ENCODE measurements at regions not wholly inside any gene's neighbourhood (a gene's known extent, or its start where the extent isn't known, plus 50 kb on each side); places are given as distances from the start of the nearest gene placed in this dataset.

DNA sequence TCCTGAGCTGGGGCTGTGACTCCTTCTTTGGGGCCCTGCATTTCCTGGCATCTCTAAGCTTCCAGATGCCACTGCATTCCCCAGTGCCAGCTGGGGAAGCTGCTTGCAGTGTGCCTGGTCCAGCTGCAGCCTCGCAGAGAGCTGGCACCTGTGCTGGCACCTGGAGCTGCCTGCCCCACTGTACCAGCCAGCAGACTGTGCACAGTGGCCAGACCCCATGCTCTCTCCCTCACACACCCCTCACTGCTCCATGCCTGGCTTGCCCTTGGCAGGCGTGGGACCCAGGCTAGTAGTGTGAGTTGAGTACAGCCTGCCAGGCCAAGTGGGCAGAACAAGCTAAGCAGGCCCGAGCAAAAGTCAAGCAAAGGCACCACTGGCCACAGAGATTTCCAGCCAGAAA lies 327.5 kb downstream of the NDFIP2 start:
- ATAC-seq (no peak), DNase-seq (ENCODE audit: low spot score) (no peak)
- Mint-ChIP-seq H3K36me3 (no peaks in the 10 kb centered on the region), H3K27ac (no peak overlapping the region), H3K4me1 (peaks cover 58% of the 10 kb centered on the region), H3K4me3 (no peak overlapping the region), H3K27me3 (ENCODE audit: low read depth) (no peaks in the 10 kb centered on the region), H3K9me3 (peaks cover 7% of the 10 kb centered on the region)
- CTCF ChIA-PET, result no interaction called here
- POLR2A ChIA-PET, result no interaction called here
- TF ChIP-seq GTF2I (CRISPR knock-in tag; conservative IDR thresholded peaks at IDR 0.05) (no peak), MXD4 (CRISPR knock-in tag; IDR thresholded peaks at IDR 0.05; ENCODE audit: borderline replicate concordance) (no peak), ZNF263 (CRISPR knock-in tag; IDR thresholded peaks at IDR 0.05; ENCODE audit: low read depth) (no peak), ZNF219 (CRISPR knock-in tag; IDR thresholded peaks at IDR 0.05; ENCODE audit: borderline replicate concordance) (no peak), TCF7 (CRISPR knock-in tag; IDR thresholded peaks at IDR 0.05; ENCODE audit: low read depth) (no peak), EMX1 (CRISPR knock-in tag; IDR thresholded peaks at IDR 0.05) (no peak)
- TF ChIP-seq, protein P1, sequence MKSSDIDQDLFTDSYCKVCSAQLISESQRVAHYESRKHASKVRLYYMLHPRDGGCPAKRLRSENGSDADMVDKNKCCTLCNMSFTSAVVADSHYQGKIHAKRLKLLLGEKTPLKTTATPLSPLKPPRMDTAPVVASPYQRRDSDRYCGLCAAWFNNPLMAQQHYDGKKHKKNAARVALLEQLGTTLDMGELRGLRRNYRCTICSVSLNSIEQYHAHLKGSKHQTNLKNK (CRISPR knock-in tag; IDR thresholded peaks at IDR 0.05), result no peak

GRCh38 chr13:79807554-79807953 lies 326.6 kb downstream of the NDFIP2 start:
- Mint-ChIP-seq H3K27me3 (ENCODE audit: low read depth) (no peaks in the 10 kb centered on the region), H3K4me3 (no peak overlapping the region), H3K27ac (no peak overlapping the region), H3K9me3 (peaks cover 7% of the 10 kb centered on the region), H3K36me3 (no peaks in the 10 kb centered on the region), H3K4me1 (peaks cover 66% of the 10 kb centered on the region)
- ATAC-seq (no peak), DNase-seq (ENCODE audit: low spot score) (no peak)
- no peak for TF ChIP-seq MYBL2 (CRISPR knock-in tag; IDR thresholded peaks at IDR 0.05)
- no peak for TF ChIP-seq IRF1 (CRISPR knock-in tag; IDR thresholded peaks at IDR 0.05)
- TF ChIP-seq ZNF396 (CRISPR knock-in tag; IDR thresholded peaks at IDR 0.05; ENCODE audit: borderline replicate concordance), result no peak
- TF ChIP-seq ERG (CRISPR knock-in tag; IDR thresholded peaks at IDR 0.05), result no peak
- TF ChIP-seq, protein P2, sequence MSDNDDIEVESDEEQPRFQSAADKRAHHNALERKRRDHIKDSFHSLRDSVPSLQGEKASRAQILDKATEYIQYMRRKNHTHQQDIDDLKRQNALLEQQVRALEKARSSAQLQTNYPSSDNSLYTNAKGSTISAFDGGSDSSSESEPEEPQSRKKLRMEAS (CRISPR knock-in tag; IDR thresholded peaks at IDR 0.05), result no peak
- no peak for TF ChIP-seq SP1 (CRISPR knock-in tag; conservative IDR thresholded peaks at IDR 0.05)
- no peak for TF ChIP-seq ZNF219 (CRISPR knock-in tag; IDR thresholded peaks at IDR 0.05; ENCODE audit: borderline replicate concordance)
- TF ChIP-seq ZNF317 (CRISPR knock-in tag; IDR thresholded peaks at IDR 0.05; ENCODE audit: borderline replicate concordance, low read depth), result no peak
- TF ChIP-seq ZNF138 (CRISPR knock-in tag; conservative IDR thresholded peaks at IDR 0.05), result no peak
- TF ChIP-seq, protein P3, sequence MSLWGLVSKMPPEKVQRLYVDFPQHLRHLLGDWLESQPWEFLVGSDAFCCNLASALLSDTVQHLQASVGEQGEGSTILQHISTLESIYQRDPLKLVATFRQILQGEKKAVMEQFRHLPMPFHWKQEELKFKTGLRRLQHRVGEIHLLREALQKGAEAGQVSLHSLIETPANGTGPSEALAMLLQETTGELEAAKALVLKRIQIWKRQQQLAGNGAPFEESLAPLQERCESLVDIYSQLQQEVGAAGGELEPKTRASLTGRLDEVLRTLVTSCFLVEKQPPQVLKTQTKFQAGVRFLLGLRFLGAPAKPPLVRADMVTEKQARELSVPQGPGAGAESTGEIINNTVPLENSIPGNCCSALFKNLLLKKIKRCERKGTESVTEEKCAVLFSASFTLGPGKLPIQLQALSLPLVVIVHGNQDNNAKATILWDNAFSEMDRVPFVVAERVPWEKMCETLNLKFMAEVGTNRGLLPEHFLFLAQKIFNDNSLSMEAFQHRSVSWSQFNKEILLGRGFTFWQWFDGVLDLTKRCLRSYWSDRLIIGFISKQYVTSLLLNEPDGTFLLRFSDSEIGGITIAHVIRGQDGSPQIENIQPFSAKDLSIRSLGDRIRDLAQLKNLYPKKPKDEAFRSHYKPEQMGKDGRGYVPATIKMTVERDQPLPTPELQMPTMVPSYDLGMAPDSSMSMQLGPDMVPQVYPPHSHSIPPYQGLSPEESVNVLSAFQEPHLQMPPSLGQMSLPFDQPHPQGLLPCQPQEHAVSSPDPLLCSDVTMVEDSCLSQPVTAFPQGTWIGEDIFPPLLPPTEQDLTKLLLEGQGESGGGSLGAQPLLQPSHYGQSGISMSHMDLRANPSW (CRISPR knock-in tag; conservative IDR thresholded peaks at IDR 0.05; ENCODE audit: low read depth), result no peak
- no peak for TF ChIP-seq EMX1 (CRISPR knock-in tag; IDR thresholded peaks at IDR 0.05)
- ChIA-PET POLR2A (no interaction called here), CTCF (no interaction called here)

DNA sequence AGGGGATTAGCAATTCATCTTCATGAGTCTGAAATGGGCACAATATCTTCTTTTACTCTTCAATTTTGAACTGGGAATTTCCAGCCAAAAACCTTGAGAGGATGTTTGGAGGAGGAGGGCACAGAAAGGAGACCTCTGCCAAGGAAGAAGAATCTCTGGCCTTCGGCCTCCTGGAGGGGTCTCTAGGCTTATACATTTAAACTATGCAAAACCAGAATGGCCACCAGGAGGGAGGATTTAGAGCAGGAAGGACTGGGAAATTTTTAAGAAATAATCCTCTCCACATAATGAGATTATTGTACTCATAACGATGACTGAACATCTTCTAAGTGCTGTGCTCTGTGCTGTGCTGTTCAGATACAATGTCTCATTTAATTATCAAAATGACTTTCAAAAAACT lies 325.9 kb downstream of the NDFIP2 start:
- ChIA-PET POLR2A (no interaction called here), CTCF (no interaction called here)
- H3K4me3 Mint-ChIP-seq, result no peak overlapping the region
- H3K4me1 Mint-ChIP-seq, result peaks cover 63% of the 10 kb centered on the region
- ATAC-seq, result no peak
- no peaks in the 10 kb centered on the region for H3K27me3 Mint-ChIP-seq (ENCODE audit: low read depth)
- no peaks in the 10 kb centered on the region for H3K36me3 Mint-ChIP-seq
- no peak for TF ChIP-seq EMX1 (CRISPR knock-in tag; IDR thresholded peaks at IDR 0.05)
- TF ChIP-seq KAT7 (CRISPR knock-in tag; IDR thresholded peaks at IDR 0.05; ENCODE audit: borderline replicate concordance), result no peak
- TF ChIP-seq, protein P4, sequence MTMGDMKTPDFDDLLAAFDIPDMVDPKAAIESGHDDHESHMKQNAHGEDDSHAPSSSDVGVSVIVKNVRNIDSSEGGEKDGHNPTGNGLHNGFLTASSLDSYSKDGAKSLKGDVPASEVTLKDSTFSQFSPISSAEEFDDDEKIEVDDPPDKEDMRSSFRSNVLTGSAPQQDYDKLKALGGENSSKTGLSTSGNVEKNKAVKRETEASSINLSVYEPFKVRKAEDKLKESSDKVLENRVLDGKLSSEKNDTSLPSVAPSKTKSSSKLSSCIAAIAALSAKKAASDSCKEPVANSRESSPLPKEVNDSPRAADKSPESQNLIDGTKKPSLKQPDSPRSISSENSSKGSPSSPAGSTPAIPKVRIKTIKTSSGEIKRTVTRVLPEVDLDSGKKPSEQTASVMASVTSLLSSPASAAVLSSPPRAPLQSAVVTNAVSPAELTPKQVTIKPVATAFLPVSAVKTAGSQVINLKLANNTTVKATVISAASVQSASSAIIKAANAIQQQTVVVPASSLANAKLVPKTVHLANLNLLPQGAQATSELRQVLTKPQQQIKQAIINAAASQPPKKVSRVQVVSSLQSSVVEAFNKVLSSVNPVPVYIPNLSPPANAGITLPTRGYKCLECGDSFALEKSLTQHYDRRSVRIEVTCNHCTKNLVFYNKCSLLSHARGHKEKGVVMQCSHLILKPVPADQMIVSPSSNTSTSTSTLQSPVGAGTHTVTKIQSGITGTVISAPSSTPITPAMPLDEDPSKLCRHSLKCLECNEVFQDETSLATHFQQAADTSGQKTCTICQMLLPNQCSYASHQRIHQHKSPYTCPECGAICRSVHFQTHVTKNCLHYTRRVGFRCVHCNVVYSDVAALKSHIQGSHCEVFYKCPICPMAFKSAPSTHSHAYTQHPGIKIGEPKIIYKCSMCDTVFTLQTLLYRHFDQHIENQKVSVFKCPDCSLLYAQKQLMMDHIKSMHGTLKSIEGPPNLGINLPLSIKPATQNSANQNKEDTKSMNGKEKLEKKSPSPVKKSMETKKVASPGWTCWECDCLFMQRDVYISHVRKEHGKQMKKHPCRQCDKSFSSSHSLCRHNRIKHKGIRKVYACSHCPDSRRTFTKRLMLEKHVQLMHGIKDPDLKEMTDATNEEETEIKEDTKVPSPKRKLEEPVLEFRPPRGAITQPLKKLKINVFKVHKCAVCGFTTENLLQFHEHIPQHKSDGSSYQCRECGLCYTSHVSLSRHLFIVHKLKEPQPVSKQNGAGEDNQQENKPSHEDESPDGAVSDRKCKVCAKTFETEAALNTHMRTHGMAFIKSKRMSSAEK (CRISPR knock-in tag; IDR thresholded peaks at IDR 0.05; ENCODE audit: borderline replicate concordance), result no peak
- TF ChIP-seq, protein P5, sequence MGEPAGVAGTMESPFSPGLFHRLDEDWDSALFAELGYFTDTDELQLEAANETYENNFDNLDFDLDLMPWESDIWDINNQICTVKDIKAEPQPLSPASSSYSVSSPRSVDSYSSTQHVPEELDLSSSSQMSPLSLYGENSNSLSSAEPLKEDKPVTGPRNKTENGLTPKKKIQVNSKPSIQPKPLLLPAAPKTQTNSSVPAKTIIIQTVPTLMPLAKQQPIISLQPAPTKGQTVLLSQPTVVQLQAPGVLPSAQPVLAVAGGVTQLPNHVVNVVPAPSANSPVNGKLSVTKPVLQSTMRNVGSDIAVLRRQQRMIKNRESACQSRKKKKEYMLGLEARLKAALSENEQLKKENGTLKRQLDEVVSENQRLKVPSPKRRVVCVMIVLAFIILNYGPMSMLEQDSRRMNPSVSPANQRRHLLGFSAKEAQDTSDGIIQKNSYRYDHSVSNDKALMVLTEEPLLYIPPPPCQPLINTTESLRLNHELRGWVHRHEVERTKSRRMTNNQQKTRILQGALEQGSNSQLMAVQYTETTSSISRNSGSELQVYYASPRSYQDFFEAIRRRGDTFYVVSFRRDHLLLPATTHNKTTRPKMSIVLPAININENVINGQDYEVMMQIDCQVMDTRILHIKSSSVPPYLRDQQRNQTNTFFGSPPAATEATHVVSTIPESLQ (CRISPR knock-in tag; IDR thresholded peaks at IDR 0.05), result no peak
- TF ChIP-seq ZNF396 (CRISPR knock-in tag; IDR thresholded peaks at IDR 0.05; ENCODE audit: borderline replicate concordance), result no peak
- no peak for TF ChIP-seq SOX15 (CRISPR knock-in tag; IDR thresholded peaks at IDR 0.05)
- TF ChIP-seq NR1H2 (CRISPR knock-in tag; IDR thresholded peaks at IDR 0.05), result no peak
- TF ChIP-seq RORB (CRISPR knock-in tag; IDR thresholded peaks at IDR 0.05), result no peak
- peaks cover 7% of the 10 kb centered on the region for H3K9me3 Mint-ChIP-seq
- no peak for DNase-seq (ENCODE audit: low spot score)
- no peak overlapping the region for H3K27ac Mint-ChIP-seq
